HepG2 (cell line): ENCODE measurements at regions not wholly inside any gene's neighbourhood (a gene's known extent, or its start where the extent isn't known, plus 50 kb on each side); places are given as distances from the start of the nearest gene placed in this dataset.
A peak's percentile ranks its signal among the peaks of the same experiment; 100 is the strongest.

Experiments used
- ATAC-seq: fragments of 200-7000 bp; cut with Tn5 transposase; 3 replicates; pipeline ENCODE4 v1.9.1; 2020; ENCODE audit warnings: mild to moderate bottlenecking, moderate library complexity
- BruUV-seq: library from RNA; stranded (reverse); fragments of 400-500 nt; replicated peaks from 2 replicates; lab custom pipeline; 2021; lab: Mats Ljungman, UMichigan
- CTCF ChIA-PET: fragments of 300-600 bp; formaldehyde crosslinking; extraction: SDS; loops from one replicate; lab custom pipeline; 2021; ENCODE audit warnings: low total read pairs, inconsistent platforms, low intra/inter-chr PET ratio; lab: Yijun Ruan, JAX
- POLR2A ChIA-PET: fragments of 350-600 bp; sonication (Branson Sonifier 250); formaldehyde crosslinking; loops from one replicate; lab custom pipeline; 2020; ENCODE audit warnings: antibody characterized with exemption, inconsistent platforms; lab: Yijun Ruan, JAX
- DNase-seq: peaks from one replicate; pipeline ENCODE4 v3.0.0-alpha.2; 2015; ENCODE audit warnings: low spot score
- FAIRE-seq: peaks from 3 replicates; lab custom pipeline; 2011; peaks lifted over from hg19 to GRCh38; lab: Jason Lieb, UNC
- H2AFZ ChIP-seq: one replicate; pipeline ENCODE4 v1.6.1; 2011; ENCODE audit warnings: low read length, inconsistent platforms
- H3K27ac ChIP-seq: fragments of 300-600 bp; 3 replicates; pipeline ENCODE4 v1.8.0; 2011; ENCODE audit warnings: mixed run types, mild to moderate bottlenecking, mixed read lengths, low read length, inconsistent platforms; ENCODE audit not compliant: insufficient read depth; ENCODE audit errors: extremely low read length
- H3K27me3 ChIP-seq, 2 experiments: fragments of 200-600 bp in 1 of 2; 2 replicates in 1 of 2; 3 replicates in 1 of 2; pipeline versions ENCODE4 v1.6.0 to v1.8.0; 2011; ENCODE audit warnings: low read length in 2 of 2, mild to moderate bottlenecking in 2 of 2, moderate library complexity in 2 of 2, inconsistent platforms in 1 of 2; ENCODE audit not compliant: insufficient read depth in 2 of 2, control insufficient read depth in 1 of 2
- H3K36me3 ChIP-seq, 2 experiments: fragments of 200-600 bp in 1 of 2; replicated peaks in 1 of 2; 2 replicates in 1 of 2; 3 replicates in 1 of 2; pipeline versions ENCODE4 v1.5.1 to v1.8.0; 2011; ENCODE audit warnings: low read length in 2 of 2, inconsistent platforms in 1 of 2; ENCODE audit not compliant: insufficient read depth in 2 of 2, control insufficient read depth in 1 of 2
- H3K4me1 ChIP-seq: 2 replicates; pipeline ENCODE4 v1.5.1; 2012; ENCODE audit warnings: low read length, inconsistent platforms; ENCODE audit not compliant: insufficient read depth
- H3K4me2 ChIP-seq: 2 replicates; pipeline ENCODE4 v1.6.0; 2011; ENCODE audit warnings: low read depth, low read length, inconsistent platforms
- H3K4me3 ChIP-seq, 3 experiments: fragments of 200-600 bp in 1 of 3; sonication (generic), shearing (Covaris generic) in 1 of 3; replicated peaks in 1 of 3; 2 replicates each; pipeline ENCODE4 v1.5.1; 2011 to 2016; ENCODE audit warnings: low read length in 3 of 3, inconsistent platforms in 2 of 3, low read depth in 2 of 3, mild to moderate bottlenecking in 2 of 3, control low read depth in 1 of 3, mixed read lengths in 1 of 3; ENCODE audit not compliant: insufficient read depth in 1 of 3
- H3K79me2 ChIP-seq: one replicate; pipeline ENCODE4 v1.6.1; 2011; ENCODE audit warnings: low read length, inconsistent platforms; ENCODE audit not compliant: insufficient read depth
- H3K9ac ChIP-seq: 2 replicates; pipeline ENCODE4 v1.6.0; 2011; ENCODE audit warnings: mild to moderate bottlenecking, low read depth, low read length, inconsistent platforms; ENCODE audit not compliant: insufficient read depth
- H3K9me3 ChIP-seq: 2 replicates; pipeline ENCODE4 v1.5.1; 2012; ENCODE audit warnings: mild to moderate bottlenecking, low read length
- H4K20me1 ChIP-seq: 2 replicates; pipeline ENCODE4 v1.6.0; 2011; ENCODE audit warnings: inconsistent platforms, mild to moderate bottlenecking, low read length, moderate library complexity; ENCODE audit not compliant: insufficient read depth
- FOXM1 ChIP-seq: sonication (generic); formaldehyde crosslinking; IDR thresholded peaks from 2 replicates; pipeline ENCODE4 v1.5.0; 2020; ENCODE audit warnings: missing genetic modification reagents
- HDAC1 ChIP-seq: sonication (generic); formaldehyde crosslinking; IDR thresholded peaks from 2 replicates; pipeline ENCODE4 v1.5.1; 2020; ENCODE audit warnings: mild to moderate bottlenecking, missing genetic modification reagents
- HIC2 ChIP-seq: sonication (generic); formaldehyde crosslinking; IDR thresholded peaks from 2 replicates; pipeline ENCODE4 v1.9.0; 2022; ENCODE audit warnings: low read depth, missing genetic modification reagents
- HMGA1 ChIP-seq: sonication (generic); formaldehyde crosslinking; conservative IDR thresholded peaks from 2 replicates; pipeline ENCODE4 v1.4.0; 2020; ENCODE audit warnings: missing genetic modification reagents
- NCOA1 ChIP-seq: sonication (generic); formaldehyde crosslinking; IDR thresholded peaks from 2 replicates; pipeline ENCODE4 v1.9.0; 2021; ENCODE audit warnings: missing genetic modification reagents
- PLSCR1 ChIP-seq: sonication (generic); formaldehyde crosslinking; IDR thresholded peaks from 2 replicates; pipeline ENCODE4 v1.5.0; 2020; ENCODE audit warnings: missing genetic modification reagents, mild to moderate bottlenecking, borderline replicate concordance
- RBFOX2 ChIP-seq: fragments of 200-400 bp; formaldehyde crosslinking; IDR thresholded peaks from 2 replicates; pipeline ENCODE4 v1.6.1; 2017; ENCODE audit warnings: low read depth, mild to moderate bottlenecking, low read length
- ZBTB7B ChIP-seq: sonication (generic); formaldehyde crosslinking; IDR thresholded peaks from 2 replicates; pipeline ENCODE4 v1.4.0; 2020; ENCODE audit warnings: missing genetic modification reagents
- ZNF180 ChIP-seq: sonication (generic); formaldehyde crosslinking; IDR thresholded peaks from 2 replicates; pipeline ENCODE4 v1.4.0; 2020; ENCODE audit warnings: low read depth, missing genetic modification reagents, borderline replicate concordance
- ZNF251 ChIP-seq: sonication (generic); formaldehyde crosslinking; IDR thresholded peaks from 2 replicates; pipeline ENCODE4 v1.9.0; 2021; ENCODE audit warnings: mild to moderate bottlenecking, missing genetic modification reagents
- ZNF274 ChIP-seq: sonication (generic); formaldehyde crosslinking; IDR thresholded peaks from 2 replicates; pipeline ENCODE4 v1.5.1; 2020; ENCODE audit warnings: mild to moderate bottlenecking, missing genetic modification reagents
- ZNF33A ChIP-seq: sonication (generic); formaldehyde crosslinking; IDR thresholded peaks from 2 replicates; pipeline ENCODE4 v1.5.1; 2020; ENCODE audit warnings: missing genetic modification reagents, mild to moderate bottlenecking, moderate library complexity, borderline replicate concordance
- ZNF33B ChIP-seq: sonication (generic); formaldehyde crosslinking; IDR thresholded peaks from 2 replicates; pipeline ENCODE4 v1.5.1; 2020; ENCODE audit warnings: mild to moderate bottlenecking, missing genetic modification reagents
- ZNF556 ChIP-seq: sonication (generic); formaldehyde crosslinking; IDR thresholded peaks from 2 replicates; pipeline ENCODE4 v1.4.0; 2020; ENCODE audit warnings: mild to moderate bottlenecking, missing genetic modification reagents, borderline replicate concordance
- WGBS: methylation state at CpG from one replicate; pipeline ENCODE4 v1.1.6; 2017; ENCODE audit warnings: low lambda C conversion rate; 5-methylcytosine and 5-hydroxymethylcytosine counted together
- in situ Hi-C: cut with HindIII; loops from 2 replicates; pipeline ENCODE4 v1.10.0; 2017; ENCODE audit warnings: low pct_unique_long_range_greater_than_20kb; ENCODE audit not compliant: extremely low pct_ligation_motif_present
- intact Hi-C: fragments of 100-400 bp; cut with micrococcal nuclease; formaldehyde crosslinking; loops from one replicate; pipeline ENCODE4 v1.10.0; 2022; ENCODE audit not compliant: unreplicated experiment
- TF ChIP-seq, protein P1 (sequence below): sonication (generic); formaldehyde crosslinking; conservative IDR thresholded peaks from 2 replicates; pipeline ENCODE4 v1.4.0; 2020; ENCODE audit warnings: missing genetic modification reagents
- TF ChIP-seq, protein P2 (sequence below): sonication (generic); formaldehyde crosslinking; IDR thresholded peaks from 2 replicates; pipeline ENCODE4 v1.4.0; 2020; ENCODE audit warnings: low read depth, missing genetic modification reagents
- TF ChIP-seq, protein P3 (sequence below): sonication (generic); formaldehyde crosslinking; IDR thresholded peaks from 2 replicates; pipeline ENCODE4 v1.4.0; 2020; ENCODE audit warnings: mild to moderate bottlenecking, missing genetic modification reagents

DNA sequence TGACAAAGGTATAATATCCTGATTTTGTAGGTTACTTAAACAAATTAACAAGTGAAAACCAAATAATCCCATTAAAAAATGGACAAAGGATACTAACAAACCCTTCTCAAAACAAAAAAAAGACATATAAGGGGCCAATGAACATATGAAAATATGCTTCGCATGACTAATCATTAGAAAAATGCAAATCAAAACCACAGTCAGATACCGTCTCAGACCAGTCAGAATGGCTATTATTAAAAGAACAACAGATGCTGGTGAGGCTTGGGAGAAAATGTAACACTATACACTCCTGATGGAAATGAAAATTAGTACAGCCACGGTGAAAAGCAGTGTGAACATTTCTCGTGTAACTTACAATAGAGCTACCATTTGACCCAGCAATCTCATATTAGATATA, 1542.2 kb upstream of the CDH9 start (continued):
- TF ChIP-seq, protein P1, sequence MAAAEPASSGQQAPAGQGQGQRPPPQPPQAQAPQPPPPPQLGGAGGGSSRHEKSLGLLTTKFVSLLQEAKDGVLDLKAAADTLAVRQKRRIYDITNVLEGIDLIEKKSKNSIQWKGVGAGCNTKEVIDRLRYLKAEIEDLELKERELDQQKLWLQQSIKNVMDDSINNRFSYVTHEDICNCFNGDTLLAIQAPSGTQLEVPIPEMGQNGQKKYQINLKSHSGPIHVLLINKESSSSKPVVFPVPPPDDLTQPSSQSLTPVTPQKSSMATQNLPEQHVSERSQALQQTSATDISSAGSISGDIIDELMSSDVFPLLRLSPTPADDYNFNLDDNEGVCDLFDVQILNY (CRISPR knock-in tag) = no peak
- TF ChIP-seq ZNF180 (CRISPR knock-in tag) (no peak), RBFOX2 (no peak), ZNF556 (CRISPR knock-in tag) (no peak)

DNA sequence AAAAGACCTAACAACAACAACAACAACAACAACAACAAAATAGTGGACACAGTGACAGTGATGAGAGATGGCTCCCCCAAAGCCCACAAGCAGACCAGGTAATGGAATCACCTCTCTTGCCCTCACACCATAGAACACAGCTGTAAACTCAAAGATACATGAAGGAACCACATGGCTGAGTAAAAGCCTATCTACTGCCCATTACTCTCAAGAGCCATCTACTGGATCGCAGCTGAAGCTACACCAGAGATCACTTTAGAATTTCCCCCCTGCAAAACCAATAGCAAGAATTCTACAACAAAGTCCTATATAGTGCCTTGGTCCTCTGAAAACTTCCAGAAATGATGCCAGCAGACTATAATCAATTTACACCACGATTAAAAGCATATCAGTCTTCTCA, 1537.6 kb upstream of the CDH9 start:
- Histone ChIP-seq H2AFZ (no peak overlapping the region), H3K79me2 (no peaks in the 10 kb centered on the region), H3K4me3 (no peak overlapping the region), H4K20me1 (no peaks in the 10 kb centered on the region), H3K4me2 (no peak overlapping the region), H3K9me3 (peaks cover 11% of the 10 kb centered on the region; the same call in 1 of the 2 replicates), H3K36me3 (no peaks in the 10 kb centered on the region), H3K9ac (no peak overlapping the region), H3K27ac (no peak overlapping the region), H3K4me1 (no peaks in the 10 kb centered on the region), H3K27me3 (no peaks in the 10 kb centered on the region)
- DNase-seq (peak; percentile 5), FAIRE-seq (no peak), ATAC-seq (0 out of 3 replicates have a peak, but pooled peaks have one; percentile 28)
- in situ Hi-C loops (no loop called here), intact Hi-C loops (loop anchor here (5.0 kb wide), 1 partner anchor 234 kb away; no protein-coding TSS in a partner anchor)
- no TSS peak for BruUV-seq
- ChIA-PET CTCF (no interaction called here), POLR2A (no interaction called here)
- WGBS = 0% methylated on average over 1 of the region's 2 CpGs
- no peak for TF ChIP-seq PLSCR1
- TF ChIP-seq NCOA1 = no peak
- TF ChIP-seq ZNF33B (CRISPR knock-in tag) = no peak
- TF ChIP-seq, protein P2, sequence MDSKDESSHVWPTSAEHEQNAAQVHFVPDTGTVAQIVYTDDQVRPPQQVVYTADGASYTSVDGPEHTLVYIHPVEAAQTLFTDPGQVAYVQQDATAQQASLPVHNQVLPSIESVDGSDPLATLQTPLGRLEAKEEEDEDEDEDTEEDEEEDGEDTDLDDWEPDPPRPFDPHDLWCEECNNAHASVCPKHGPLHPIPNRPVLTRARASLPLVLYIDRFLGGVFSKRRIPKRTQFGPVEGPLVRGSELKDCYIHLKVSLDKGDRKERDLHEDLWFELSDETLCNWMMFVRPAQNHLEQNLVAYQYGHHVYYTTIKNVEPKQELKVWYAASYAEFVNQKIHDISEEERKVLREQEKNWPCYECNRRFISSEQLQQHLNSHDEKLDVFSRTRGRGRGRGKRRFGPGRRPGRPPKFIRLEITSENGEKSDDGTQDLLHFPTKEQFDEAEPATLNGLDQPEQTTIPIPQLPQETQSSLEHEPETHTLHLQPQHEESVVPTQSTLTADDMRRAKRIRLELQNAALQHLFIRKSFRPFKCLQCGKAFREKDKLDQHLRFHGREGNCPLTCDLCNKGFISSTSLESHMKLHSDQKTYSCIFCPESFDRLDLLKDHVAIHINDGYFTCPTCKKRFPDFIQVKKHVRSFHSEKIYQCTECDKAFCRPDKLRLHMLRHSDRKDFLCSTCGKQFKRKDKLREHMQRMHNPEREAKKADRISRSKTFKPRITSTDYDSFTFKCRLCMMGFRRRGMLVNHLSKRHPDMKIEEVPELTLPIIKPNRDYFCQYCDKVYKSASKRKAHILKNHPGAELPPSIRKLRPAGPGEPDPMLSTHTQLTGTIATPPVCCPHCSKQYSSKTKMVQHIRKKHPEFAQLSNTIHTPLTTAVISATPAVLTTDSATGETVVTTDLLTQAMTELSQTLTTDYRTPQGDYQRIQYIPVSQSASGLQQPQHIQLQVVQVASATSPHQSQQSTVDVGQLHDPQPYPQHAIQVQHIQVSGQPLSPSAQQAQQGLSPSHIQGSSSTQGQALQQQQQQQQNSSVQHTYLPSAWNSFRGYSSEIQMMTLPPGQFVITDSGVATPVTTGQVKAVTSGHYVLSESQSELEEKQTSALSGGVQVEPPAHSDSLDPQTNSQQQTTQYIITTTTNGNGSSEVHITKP (CRISPR knock-in tag) = no peak
- TF ChIP-seq ZNF33A (CRISPR knock-in tag) = no peak
- TF ChIP-seq, protein P3, sequence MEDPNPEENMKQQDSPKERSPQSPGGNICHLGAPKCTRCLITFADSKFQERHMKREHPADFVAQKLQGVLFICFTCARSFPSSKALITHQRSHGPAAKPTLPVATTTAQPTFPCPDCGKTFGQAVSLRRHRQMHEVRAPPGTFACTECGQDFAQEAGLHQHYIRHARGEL (CRISPR knock-in tag) = no peak
- no peak for TF ChIP-seq HMGA1 (CRISPR knock-in tag)
- no peak for TF ChIP-seq FOXM1 (CRISPR knock-in tag)
- no peak for TF ChIP-seq HIC2 (CRISPR knock-in tag)
- no peak for TF ChIP-seq ZBTB7B
- no peak for TF ChIP-seq HDAC1
- TF ChIP-seq ZNF251 (CRISPR knock-in tag) = no peak
- TF ChIP-seq ZNF274 (CRISPR knock-in tag) = no peak
